Immature natural killer cell (primary cell): ENCODE measurements at regions not wholly inside any gene's neighbourhood (a gene's known extent, or its start where the extent isn't known, plus 50 kb on each side); places are given as distances from the start of the nearest gene placed in this dataset.
"Not testable (repeated sequence)": the region's sequence is repeated elsewhere in the genome, so short reads cannot be mapped to it uniquely, and the experiment has no call there.

ENCODE experiments used
- DNase-seq, 3 donors: peaks; one replicate each; pipeline ENCODE4 v3.0.0; 2022; ENCODE audit warnings: mixed read lengths in 1 of 3
- H3K27ac Mint-ChIP-seq, 6 donors: one replicate each; pipeline ENCODE4 v1.8.0; 2020; ENCODE audit warnings: mixed read lengths in 6 of 6, mild to moderate bottlenecking in 5 of 6, inconsistent platforms in 4 of 6, moderate library complexity in 3 of 6
- H3K27me3 Mint-ChIP-seq, 3 donors: one replicate each; pipeline ENCODE4 v1.8.0; 2020 to 2021; ENCODE audit warnings: low read depth in 3 of 3, mild to moderate bottlenecking in 3 of 3, mixed read lengths in 3 of 3, moderate library complexity in 3 of 3, inconsistent platforms in 1 of 3
- H3K36me3 Mint-ChIP-seq, 3 donors: one replicate each; pipeline ENCODE4 v1.8.0; 2020; ENCODE audit warnings: mixed read lengths in 3 of 3, inconsistent platforms in 2 of 3, mild to moderate bottlenecking in 2 of 3
- H3K4me1 Mint-ChIP-seq, 2 donors: one replicate each; pipeline ENCODE4 v1.8.0; 2020; ENCODE audit warnings: inconsistent platforms in 2 of 2, mild to moderate bottlenecking in 2 of 2, mixed read lengths in 2 of 2, moderate library complexity in 1 of 2
- H3K4me3 Mint-ChIP-seq, 5 donors: one replicate each; pipeline ENCODE4 v1.8.0; 2020; ENCODE audit warnings: mild to moderate bottlenecking in 5 of 5, mixed read lengths in 5 of 5, inconsistent platforms in 3 of 5, moderate library complexity in 3 of 5
- H3K9me3 Mint-ChIP-seq, 6 donors: one replicate each; pipeline ENCODE4 v1.8.0; 2020; ENCODE audit warnings: mild to moderate bottlenecking in 6 of 6, mixed read lengths in 6 of 6, inconsistent platforms in 4 of 6, moderate library complexity in 3 of 6

GRCh38 chr5:120174089-120174488, 290.0 kb upstream of the PRR16 start:
- H3K27ac Mint-ChIP-seq = no peak overlapping the region
- no peak for DNase-seq
- H3K9me3 Mint-ChIP-seq = peaks cover under 1 to 9% (median 5%) of the 10 kb centered on the region in 6 donors
- no peaks in the 10 kb centered on the region for H3K36me3 Mint-ChIP-seq
- H3K27me3 Mint-ChIP-seq = no peaks in the 10 kb centered on the region
- no peaks in the 10 kb centered on the region for H3K4me1 Mint-ChIP-seq
- H3K4me3 Mint-ChIP-seq = no peak overlapping the region

GRCh38 chr5:120181238-120181637, 282.9 kb upstream of the PRR16 start:
- H3K27ac Mint-ChIP-seq, H3K27me3 Mint-ChIP-seq, H3K4me3 Mint-ChIP-seq, H3K36me3 Mint-ChIP-seq, H3K4me1 Mint-ChIP-seq, DNase-seq: not testable (repeated sequence)
- H3K9me3 Mint-ChIP-seq = peaks cover 4 to 28% (median 9%) of the 10 kb centered on the region in 6 donors

GRCh38 chr5:120194650-120195049, 269.4 kb upstream of the PRR16 start:
- H3K27me3 Mint-ChIP-seq, H3K9me3 Mint-ChIP-seq, H3K27ac Mint-ChIP-seq, H3K36me3 Mint-ChIP-seq, H3K4me1 Mint-ChIP-seq, H3K4me3 Mint-ChIP-seq, DNase-seq: not testable (repeated sequence)

GRCh38 chr5:120199559-120199958, 264.5 kb upstream of the PRR16 start:
- no peak for DNase-seq
- Mint-ChIP-seq H3K36me3 (peaks cover 0 to 4% (median 0%) of the 10 kb centered on the region in 3 donors), H3K27me3 (peaks cover 0 to 2% (median 0%) of the 10 kb centered on the region in 3 donors), H3K9me3 (peaks cover 0 to 6% (median 2%) of the 10 kb centered on the region in 6 donors), H3K4me1 (no peaks in the 10 kb centered on the region), H3K27ac (no peak overlapping the region), H3K4me3 (no peak overlapping the region)

DNA sequence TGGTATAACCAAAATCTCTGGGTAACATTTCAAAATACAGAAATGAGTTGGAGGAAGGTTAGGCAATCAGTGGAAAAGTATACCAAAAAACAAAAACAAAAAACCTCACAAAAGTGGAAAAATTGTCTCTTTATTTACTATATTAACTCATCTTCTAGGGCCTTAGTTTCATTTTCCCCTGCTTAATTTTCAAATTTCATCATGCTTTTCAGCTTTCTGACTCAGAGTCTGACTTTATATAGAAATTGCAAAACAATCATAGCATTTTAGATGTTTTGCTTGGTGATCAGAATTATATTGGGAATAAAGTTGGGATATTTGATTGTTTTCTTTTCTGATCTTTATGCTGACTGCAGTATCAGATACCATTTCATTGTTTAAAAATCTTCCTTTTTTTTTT, 257.0 kb upstream of the PRR16 start:
- H3K36me3 Mint-ChIP-seq = peaks cover 3 to 9% (median 4%) of the 10 kb centered on the region in 3 donors
- H3K27ac Mint-ChIP-seq = no peak overlapping the region
- H3K4me1 Mint-ChIP-seq = no peaks in the 10 kb centered on the region
- peaks cover 0 to 27% (median 5%) of the 10 kb centered on the region in 6 donors for H3K9me3 Mint-ChIP-seq
- H3K27me3 Mint-ChIP-seq = peaks cover 0 to 3% (median 0%) of the 10 kb centered on the region in 3 donors
- H3K4me3 Mint-ChIP-seq = no peak overlapping the region
- no peak for DNase-seq

DNA sequence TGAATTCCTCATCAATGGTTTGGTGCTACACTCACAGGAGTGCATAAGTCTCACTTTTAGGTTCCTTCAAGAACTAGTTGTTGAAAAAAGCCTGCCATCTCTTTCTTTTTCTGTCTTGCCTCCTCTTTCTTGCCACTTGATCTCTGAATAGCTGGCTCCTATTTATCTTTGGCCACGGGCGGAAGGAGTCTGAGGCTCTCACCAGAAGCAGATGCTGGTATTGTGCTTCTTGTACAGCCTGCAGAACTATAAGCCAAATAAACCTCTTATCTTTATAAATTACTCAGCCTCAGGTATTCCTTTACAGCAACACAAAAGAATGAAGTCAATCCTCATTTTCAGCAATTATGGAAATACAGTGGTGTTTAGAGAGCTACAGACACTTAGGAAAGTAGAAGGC, 247.1 kb upstream of the PRR16 start:
- no peak overlapping the region for H3K27ac Mint-ChIP-seq
- DNase-seq = no peak
- peaks cover 0 to 2% (median 2%) of the 10 kb centered on the region in 3 donors for H3K27me3 Mint-ChIP-seq
- H3K4me3 Mint-ChIP-seq = no peak overlapping the region
- H3K9me3 Mint-ChIP-seq = peaks cover 0 to 8% (median 3%) of the 10 kb centered on the region in 6 donors
- H3K36me3 Mint-ChIP-seq = no peaks in the 10 kb centered on the region
- H3K4me1 Mint-ChIP-seq = no peaks in the 10 kb centered on the region

DNA sequence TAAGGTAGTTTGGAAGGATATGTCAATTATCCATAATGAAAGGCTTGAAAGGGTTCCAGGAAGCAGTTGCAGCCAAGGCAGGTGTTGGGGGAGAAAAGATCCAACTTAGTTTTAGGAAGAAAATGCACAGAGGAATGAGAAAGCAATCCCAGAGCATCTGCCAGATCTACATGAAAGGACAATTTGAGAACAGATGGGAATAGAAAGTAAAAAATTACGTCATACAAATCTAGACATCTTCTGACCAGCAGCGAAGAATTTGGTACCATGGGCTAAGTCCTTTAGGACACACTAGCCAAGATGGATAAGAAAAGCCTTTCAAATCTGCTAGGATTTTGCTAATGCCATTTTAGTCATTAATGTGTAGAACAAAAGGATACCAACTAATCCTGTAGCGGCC, 244.1 kb upstream of the PRR16 start:
- DNase-seq = no peak
- Mint-ChIP-seq H3K4me1 (no peaks in the 10 kb centered on the region), H3K27me3 (peaks cover 0 to 2% (median 0%) of the 10 kb centered on the region in 3 donors), H3K27ac (no peak overlapping the region), H3K36me3 (peaks cover 0 to 11% (median 0%) of the 10 kb centered on the region in 3 donors), H3K4me3 (no peak overlapping the region), H3K9me3 (peaks cover 0 to 10% (median 2%) of the 10 kb centered on the region in 6 donors)

- H3K27me3 Mint-ChIP-seq = peaks cover 0 to 2% (median 0%) of the 10 kb centered on the region in 3 donors
- H3K9me3 Mint-ChIP-seq = peaks cover 0 to 32% (median 6%) of the 10 kb centered on the region in 6 donors
- H3K36me3 Mint-ChIP-seq = peaks cover 0 to 17% (median 0%) of the 10 kb centered on the region in 3 donors
- no peaks in the 10 kb centered on the region for H3K4me1 Mint-ChIP-seq
- H3K4me3 Mint-ChIP-seq = no peak overlapping the region
- no peak for DNase-seq
- no peak overlapping the region for H3K27ac Mint-ChIP-seq
Measured at GRCh38 chr5:120225524-120225923, 238.6 kb upstream of the PRR16 start.

DNA sequence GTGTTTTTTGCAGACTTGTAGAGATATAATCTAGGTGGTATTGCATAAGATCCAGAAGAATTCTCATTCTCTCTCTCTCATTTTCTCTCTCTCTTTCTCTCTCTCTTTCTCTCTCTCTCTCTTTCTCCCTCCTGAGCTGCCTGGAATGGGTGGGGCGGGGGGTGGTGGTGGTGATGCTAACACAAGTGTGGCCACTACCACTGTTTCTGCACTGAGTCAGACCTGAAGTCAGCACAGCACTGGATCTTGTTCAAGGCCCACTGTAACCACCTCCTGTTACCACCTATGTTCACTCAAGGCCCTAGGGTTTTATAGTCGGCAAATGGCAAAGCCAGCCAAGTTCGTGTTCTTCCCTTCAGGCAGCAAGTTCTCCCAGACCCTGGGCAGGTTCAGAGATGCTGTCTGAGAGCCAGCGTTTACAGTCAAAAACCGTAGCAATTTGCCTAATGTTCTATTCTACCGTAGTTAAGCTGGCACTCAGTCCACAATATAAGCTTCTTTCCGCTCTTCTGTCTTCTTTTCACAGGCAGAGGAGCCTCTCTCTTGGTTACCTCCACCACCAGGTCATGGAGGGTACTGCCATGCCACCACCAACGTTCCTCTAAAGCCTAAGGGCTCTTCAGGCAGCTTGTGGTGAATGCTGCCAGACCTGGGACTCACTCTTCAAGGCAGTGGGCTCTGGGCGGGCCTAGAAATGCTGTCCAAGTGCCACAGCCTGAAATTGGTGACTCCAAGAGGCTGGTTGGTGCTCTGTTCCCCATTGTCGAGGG, 235.7 kb upstream of the PRR16 start:
- Mint-ChIP-seq H3K27me3 (peaks cover 0 to 5% (median 2%) of the 10 kb centered on the region in 3 donors), H3K9me3 (peaks cover 0 to 45% (median 7%) of the 10 kb centered on the region in 6 donors), H3K4me1 (no peaks in the 10 kb centered on the region), H3K36me3 (peaks cover 0 to 17% (median 0%) of the 10 kb centered on the region in 3 donors), H3K27ac (no peak overlapping the region), H3K4me3 (no peak overlapping the region)
- DNase-seq = no peak

DNA sequence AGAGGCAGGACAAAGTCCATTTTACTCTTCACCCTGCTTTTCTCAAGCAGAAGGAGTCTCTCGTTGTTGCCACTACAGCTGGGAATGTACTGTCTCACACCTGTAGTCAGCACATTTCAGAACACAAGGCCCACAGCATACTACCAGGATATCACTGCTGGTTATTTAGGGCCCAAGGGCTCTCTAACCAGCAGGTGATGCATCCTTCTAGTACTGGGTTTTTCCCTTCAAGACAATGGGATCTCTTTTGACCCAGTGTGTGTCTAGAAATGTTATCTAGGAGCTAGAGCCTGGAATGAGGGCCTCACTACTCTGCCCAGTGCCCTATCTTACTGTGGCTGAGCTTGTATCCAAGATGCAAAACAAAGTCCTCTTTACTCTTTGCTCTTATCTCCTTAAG, 235.1 kb upstream of the PRR16 start:
- Mint-ChIP-seq H3K9me3 (peaks cover 0 to 42% (median 8%) of the 10 kb centered on the region in 6 donors), H3K4me1 (no peaks in the 10 kb centered on the region), H3K27me3 (peaks cover 0 to 5% (median 2%) of the 10 kb centered on the region in 3 donors), H3K27ac (no peak overlapping the region), H3K36me3 (peaks cover 0 to 14% (median 0%) of the 10 kb centered on the region in 3 donors), H3K4me3 (no peak overlapping the region)
- DNase-seq = no peak

- DNase-seq = no peak
- H3K4me3 Mint-ChIP-seq = no peak overlapping the region
- H3K4me1 Mint-ChIP-seq = peaks cover 5 to 8% of the 10 kb centered on the region in 2 donors
- peaks cover 2 to 7% (median 2%) of the 10 kb centered on the region in 3 donors for H3K27me3 Mint-ChIP-seq
- no peaks in the 10 kb centered on the region for H3K36me3 Mint-ChIP-seq
- no peak overlapping the region for H3K27ac Mint-ChIP-seq
- H3K9me3 Mint-ChIP-seq = peaks cover 0 to 46% (median 11%) of the 10 kb centered on the region in 6 donors
Measured at GRCh38 chr5:120231563-120231962, 232.5 kb upstream of the PRR16 start.

- H3K4me3 Mint-ChIP-seq = peak overlapping the region in 3 of 5 donors; percentile 28 to 71 (median 54)
- H3K36me3 Mint-ChIP-seq = peaks cover 0 to 3% (median 0%) of the 10 kb centered on the region in 3 donors
Measured at GRCh38 chr5:120236360-120236759, 227.7 kb upstream of the PRR16 start.

DNA sequence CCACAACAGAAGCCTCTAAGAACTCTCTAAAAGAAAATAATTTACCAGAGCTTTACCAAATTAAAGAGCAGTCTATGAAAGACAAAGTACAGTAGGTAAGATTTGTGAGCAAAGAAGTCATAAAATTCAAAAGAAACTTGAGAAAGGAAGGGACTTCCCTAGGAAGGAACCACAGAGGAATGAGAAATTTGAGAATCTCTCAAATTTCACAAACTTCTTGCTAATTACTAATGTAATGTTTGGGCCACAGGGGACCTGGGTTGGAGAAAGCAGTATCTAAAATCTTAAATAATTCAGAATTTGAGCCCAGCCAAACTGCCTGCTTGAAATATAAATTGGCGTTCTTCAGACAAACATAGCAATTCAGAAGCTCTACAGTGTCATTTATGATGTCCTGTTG, 225.0 kb upstream of the PRR16 start:
- H3K27ac Mint-ChIP-seq = no peak overlapping the region
- DNase-seq = no peak
- no peak overlapping the region for H3K4me3 Mint-ChIP-seq
- H3K36me3 Mint-ChIP-seq = peaks cover 0 to 3% (median 0%) of the 10 kb centered on the region in 3 donors
- peaks cover 0 to 2% (median 2%) of the 10 kb centered on the region in 3 donors for H3K27me3 Mint-ChIP-seq
- peaks cover 5 to 15% of the 10 kb centered on the region in 2 donors for H3K4me1 Mint-ChIP-seq
- H3K9me3 Mint-ChIP-seq = peaks cover 5 to 34% (median 11%) of the 10 kb centered on the region in 6 donors

More at GRCh38 chr5:120236360-120236759, 227.7 kb upstream of the PRR16 start:
- peak overlapping the region in 2 of 6 donors; percentile 72 to 79 for H3K27ac Mint-ChIP-seq
- H3K9me3 Mint-ChIP-seq = peaks cover 4 to 46% (median 13%) of the 10 kb centered on the region in 6 donors
- peak in 1 of 3 donors; percentile 3 for DNase-seq
- peaks cover 0 to 7% (median 2%) of the 10 kb centered on the region in 3 donors for H3K27me3 Mint-ChIP-seq
- peaks cover 5 to 15% of the 10 kb centered on the region in 2 donors for H3K4me1 Mint-ChIP-seq

DNA sequence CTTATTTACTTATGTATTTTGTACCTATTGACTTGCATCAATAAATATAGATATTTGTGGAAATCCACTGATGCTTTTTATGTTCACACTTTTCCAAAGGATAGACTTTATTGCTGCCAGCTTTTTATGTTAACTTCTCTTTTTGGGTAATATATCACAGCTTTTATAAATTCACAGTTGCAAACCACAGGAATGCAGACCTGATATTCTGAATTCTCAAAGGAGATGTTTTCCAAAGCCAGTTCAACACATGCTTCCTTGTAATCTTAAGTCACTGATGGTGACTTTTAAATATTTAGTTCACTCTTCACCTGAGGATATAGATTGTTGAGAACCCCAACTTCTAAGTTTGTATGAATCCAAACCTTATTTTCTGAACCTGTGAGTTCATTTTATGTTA, 223.4 kb upstream of the PRR16 start:
- Mint-ChIP-seq H3K36me3 (peaks cover 0 to 3% (median 0%) of the 10 kb centered on the region in 3 donors), H3K27me3 (peaks cover 0 to 2% (median 0%) of the 10 kb centered on the region in 3 donors), H3K4me1 (peaks cover 5 to 15% of the 10 kb centered on the region in 2 donors), H3K9me3 (peaks cover 4 to 36% (median 6%) of the 10 kb centered on the region in 6 donors), H3K27ac (no peak overlapping the region), H3K4me3 (no peak overlapping the region)
- DNase-seq = no peak
